22Rv1 (cell line): ENCODE measurements at regions not wholly inside any gene's neighbourhood (a gene's known extent, or its start where the extent isn't known, plus 50 kb on each side); places are given as distances from the start of the nearest gene placed in this dataset.

Experiments used
- H3K27ac ChIP-seq: fragments of 450-650 bp; 2 replicates; pipeline ENCODE4 v1.5.1; 2017
- CTCF ChIP-seq: fragments of 450-650 bp; IDR thresholded peaks from 2 replicates; pipeline ENCODE4 v1.5.1; 2017; ENCODE audit warnings: mild to moderate bottlenecking
- ZFX ChIP-seq: fragments of 450-650 bp; IDR thresholded peaks from 2 replicates; pipeline ENCODE4 v1.6.1; 2017; ENCODE audit warnings: antibody characterized with exemption, borderline replicate concordance

- no peak for TF ChIP-seq CTCF
- TF ChIP-seq ZFX = no peak
Measured at GRCh38 chr11:45580399-45580798, 85.0 kb downstream of the CHST1 start.

GRCh38 chr11:45578316-45578715 lies 87.1 kb downstream of the CHST1 start:
- TF ChIP-seq CTCF (no peak), ZFX (no peak)
- no peak overlapping the region for H3K27ac ChIP-seq

More at GRCh38 chr11:45580399-45580798, 85.0 kb downstream of the CHST1 start:
- H3K27ac ChIP-seq = no peak overlapping the region

DNA sequence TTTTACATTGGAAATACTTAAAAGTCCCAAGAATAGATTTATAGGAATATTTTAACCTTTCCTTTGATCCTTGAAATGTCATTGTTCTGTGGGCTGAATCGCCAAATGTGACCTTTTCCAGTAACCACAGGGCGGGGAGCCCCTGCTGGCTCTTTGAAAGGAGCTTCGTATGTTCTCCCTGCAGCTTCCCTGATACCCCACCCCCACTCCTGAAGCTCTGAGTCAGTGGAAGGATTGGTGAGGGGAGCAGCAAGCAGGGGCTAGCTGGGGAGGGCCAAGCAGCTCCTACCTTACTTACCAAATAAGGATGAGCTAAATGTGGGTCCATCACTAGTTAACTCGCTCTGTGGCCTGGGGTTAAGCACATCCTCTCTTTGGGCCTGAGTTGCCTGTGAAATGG lies 87.7 kb downstream of the CHST1 start:
- TF ChIP-seq ZFX (no peak), CTCF (no peak)
- no peak overlapping the region for H3K27ac ChIP-seq

GRCh38 chr11:45576461-45577215 lies 88.8 kb downstream of the CHST1 start:
- no peak overlapping the region for H3K27ac ChIP-seq
- TF ChIP-seq CTCF (no peak), ZFX (no peak)

GRCh38 chr11:45573728-45574127 lies 91.7 kb downstream of the CHST1 start:
- TF ChIP-seq ZFX (no peak), CTCF (no peak)
- H3K27ac ChIP-seq = no peak overlapping the region

GRCh38 chr11:45572354-45573123 lies 92.9 kb downstream of the CHST1 start:
- H3K27ac ChIP-seq = no peak overlapping the region
- no peak for TF ChIP-seq ZFX
- TF ChIP-seq CTCF = no peak

- TF ChIP-seq ZFX (no peak), CTCF (no peak)
Measured at GRCh38 chr11:45569776-45570175, 95.6 kb downstream of the CHST1 start.

More at GRCh38 chr11:45569776-45570175, 95.6 kb downstream of the CHST1 start:
- no peak overlapping the region for H3K27ac ChIP-seq
